Fibroblast of pulmonary artery (primary cell): ENCODE measurements at regions not wholly inside any gene's neighbourhood (a gene's known extent, or its start where the extent isn't known, plus 50 kb on each side); places are given as distances from the start of the nearest gene placed in this dataset.
A peak's percentile ranks its signal among the peaks of the same experiment; 100 is the strongest.

Experiments used
- DNase-seq: peaks from one replicate; pipeline ENCODE4 v3.0.0-alpha.2; 2010; ENCODE audit warnings: low read depth
- H3K4me3 ChIP-seq: replicated peaks from 2 replicates; pipeline ENCODE4 v1.5.1; 2011; ENCODE audit warnings: low read depth, mild to moderate bottlenecking, control low read depth, low read length, moderate library complexity
- TF ChIP-seq, protein P1 (sequence below): IDR thresholded peaks from 2 replicates; pipeline ENCODE4 v1.5.1; 2011; ENCODE audit warnings: mild to moderate bottlenecking, control low read depth, low read length, inconsistent platforms; ENCODE audit errors: missing control alignments

GRCh38 chr1:98400446-98400845, 261.1 kb upstream of the SNX7 start:
- TF ChIP-seq, protein P1, sequence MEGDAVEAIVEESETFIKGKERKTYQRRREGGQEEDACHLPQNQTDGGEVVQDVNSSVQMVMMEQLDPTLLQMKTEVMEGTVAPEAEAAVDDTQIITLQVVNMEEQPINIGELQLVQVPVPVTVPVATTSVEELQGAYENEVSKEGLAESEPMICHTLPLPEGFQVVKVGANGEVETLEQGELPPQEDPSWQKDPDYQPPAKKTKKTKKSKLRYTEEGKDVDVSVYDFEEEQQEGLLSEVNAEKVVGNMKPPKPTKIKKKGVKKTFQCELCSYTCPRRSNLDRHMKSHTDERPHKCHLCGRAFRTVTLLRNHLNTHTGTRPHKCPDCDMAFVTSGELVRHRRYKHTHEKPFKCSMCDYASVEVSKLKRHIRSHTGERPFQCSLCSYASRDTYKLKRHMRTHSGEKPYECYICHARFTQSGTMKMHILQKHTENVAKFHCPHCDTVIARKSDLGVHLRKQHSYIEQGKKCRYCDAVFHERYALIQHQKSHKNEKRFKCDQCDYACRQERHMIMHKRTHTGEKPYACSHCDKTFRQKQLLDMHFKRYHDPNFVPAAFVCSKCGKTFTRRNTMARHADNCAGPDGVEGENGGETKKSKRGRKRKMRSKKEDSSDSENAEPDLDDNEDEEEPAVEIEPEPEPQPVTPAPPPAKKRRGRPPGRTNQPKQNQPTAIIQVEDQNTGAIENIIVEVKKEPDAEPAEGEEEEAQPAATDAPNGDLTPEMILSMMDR = no peak
- H3K4me3 ChIP-seq = no peak overlapping the region
- no peak for DNase-seq

- no peak overlapping the region for H3K4me3 ChIP-seq
- TF ChIP-seq, protein P1 = no peak
- DNase-seq = no peak
Measured at GRCh38 chr1:98399218-98399617, 262.3 kb upstream of the SNX7 start.

GRCh38 chr1:98398649-98399048, 262.9 kb upstream of the SNX7 start:
- DNase-seq = peak; percentile 32
- TF ChIP-seq, protein P1 = no peak
- H3K4me3 ChIP-seq = no peak overlapping the region

DNA sequence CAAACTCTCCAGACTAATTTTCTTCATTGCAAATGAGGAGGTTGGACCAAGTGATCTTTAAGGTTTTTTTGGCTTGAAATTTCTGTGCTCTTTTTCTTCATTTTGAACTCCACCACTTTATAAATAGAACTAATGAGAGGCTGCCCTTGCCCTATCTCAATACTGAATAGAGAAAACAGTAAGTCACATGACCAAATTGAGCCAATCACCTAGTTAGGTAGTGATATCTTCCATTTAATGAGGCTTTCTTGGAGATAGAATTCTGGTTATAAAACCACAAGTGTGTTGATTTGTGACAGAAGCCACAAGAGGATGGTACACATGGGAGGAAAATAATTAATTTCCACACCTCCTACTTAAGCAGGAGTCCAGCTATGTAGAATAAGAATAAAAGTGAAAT, 263.4 kb upstream of the SNX7 start:
- TF ChIP-seq, protein P1 = no peak
- H3K4me3 ChIP-seq = no peak overlapping the region
- no peak for DNase-seq

- no peak for DNase-seq
- H3K4me3 ChIP-seq = no peak overlapping the region
- TF ChIP-seq, protein P1 = no peak
Measured at GRCh38 chr1:98393719-98394118, 267.8 kb upstream of the SNX7 start.

DNA sequence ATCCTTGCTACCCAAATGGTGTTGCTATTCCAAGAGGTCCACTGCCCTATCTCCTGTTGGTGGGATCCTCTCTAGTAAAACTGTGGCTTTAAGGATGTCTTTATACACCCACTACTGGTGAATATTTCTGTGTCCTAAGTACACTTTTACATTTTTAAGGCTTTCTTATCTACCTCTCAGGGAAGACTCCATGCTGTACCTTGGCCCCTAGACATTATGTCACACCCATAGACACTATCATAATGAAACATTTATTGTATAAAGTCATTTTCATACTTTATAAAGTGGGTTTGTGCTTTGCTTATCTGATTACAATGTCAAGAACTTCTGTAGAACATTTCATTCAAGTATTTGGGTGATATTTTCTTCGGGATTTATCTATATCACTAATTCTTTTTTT, 270.3 kb upstream of the SNX7 start:
- no peak for DNase-seq
- TF ChIP-seq, protein P1 = no peak
- no peak overlapping the region for H3K4me3 ChIP-seq

- TF ChIP-seq, protein P1 = no peak
- peak; percentile 63 for DNase-seq
- no peak overlapping the region for H3K4me3 ChIP-seq
Measured at GRCh38 chr1:98389809-98390208, 271.7 kb upstream of the SNX7 start.
